ENCODE measurements at regions not wholly inside any gene's neighbourhood (a gene's known extent, or its start where the extent isn't known, plus 50 kb on each side); places are given as distances from the start of the nearest gene placed in this dataset.

GRCh38 chr20:39640147-39640546 lies 678.0 kb downstream of the DHX35 start:
- Histone ChIP-seq H3K27ac (replicated peaks) (no peak overlapping the region), H3K27me3 (ENCODE audit: insufficient read depth, poor library complexity, severe bottlenecking) (no peaks in the 10 kb centered on the region), H3K4me3 (replicated peaks; ENCODE audit: insufficient read depth, low read length) (no peak overlapping the region)
- no peak for DNase-seq (ENCODE audit: low read depth in 1 of 2, low spot score in 1 of 2)
- TF ChIP-seq GABPA (IDR thresholded peaks at IDR 0.05; ENCODE audit: low read depth) = no peak
- TF ChIP-seq REST (IDR thresholded peaks at IDR 0.05; ENCODE audit: insufficient replicate concordance, low read depth) = no peak
- TF ChIP-seq POLR2AphosphoS5 (IDR thresholded peaks at IDR 0.05; ENCODE audit: low read depth) = no peak

DNA sequence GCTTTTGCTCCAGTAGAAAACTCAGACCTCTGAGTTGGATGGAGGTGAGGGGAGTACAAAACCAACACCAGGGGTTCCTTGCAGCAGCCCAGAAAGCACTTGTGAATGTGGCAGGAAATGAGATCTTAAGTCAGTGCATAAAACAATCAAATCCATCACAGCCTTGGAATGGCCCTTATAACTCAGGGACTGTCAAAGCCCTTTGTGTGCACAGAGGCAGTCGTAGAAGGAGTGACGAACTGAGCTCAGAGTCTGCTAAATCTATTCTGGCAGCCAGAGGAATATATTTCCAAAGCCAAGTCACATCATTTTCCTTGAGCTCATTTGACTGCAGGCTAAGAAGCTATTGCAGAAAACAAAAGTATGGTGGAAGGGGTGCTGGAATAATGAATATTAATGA lies 676.6 kb downstream of the DHX35 start:
- no peak overlapping the region for H3K27ac ChIP-seq (replicated peaks)
- H3K27me3 ChIP-seq (ENCODE audit: insufficient read depth, poor library complexity, severe bottlenecking) = no peaks in the 10 kb centered on the region
- no peak for TF ChIP-seq GABPA (IDR thresholded peaks at IDR 0.05; ENCODE audit: low read depth)
- DNase-seq (ENCODE audit: low read depth in 1 of 2, low spot score in 1 of 2) = no peak
- H3K4me3 ChIP-seq (replicated peaks; ENCODE audit: insufficient read depth, low read length) = no peak overlapping the region

GRCh38 chr20:39633689-39634088 lies 671.5 kb downstream of the DHX35 start:
- no peak overlapping the region for H3K4me3 ChIP-seq (replicated peaks; ENCODE audit: insufficient read depth, low read length)
- DNase-seq (ENCODE audit: low read depth in 1 of 2, low spot score in 1 of 2) = no peak
- TF ChIP-seq REST (IDR thresholded peaks at IDR 0.05; ENCODE audit: insufficient replicate concordance, low read depth) = no peak
- TF ChIP-seq SPI1 (IDR thresholded peaks at IDR 0.05; ENCODE audit: borderline replicate concordance, low read depth) = no peak
- TF ChIP-seq, protein P1, sequence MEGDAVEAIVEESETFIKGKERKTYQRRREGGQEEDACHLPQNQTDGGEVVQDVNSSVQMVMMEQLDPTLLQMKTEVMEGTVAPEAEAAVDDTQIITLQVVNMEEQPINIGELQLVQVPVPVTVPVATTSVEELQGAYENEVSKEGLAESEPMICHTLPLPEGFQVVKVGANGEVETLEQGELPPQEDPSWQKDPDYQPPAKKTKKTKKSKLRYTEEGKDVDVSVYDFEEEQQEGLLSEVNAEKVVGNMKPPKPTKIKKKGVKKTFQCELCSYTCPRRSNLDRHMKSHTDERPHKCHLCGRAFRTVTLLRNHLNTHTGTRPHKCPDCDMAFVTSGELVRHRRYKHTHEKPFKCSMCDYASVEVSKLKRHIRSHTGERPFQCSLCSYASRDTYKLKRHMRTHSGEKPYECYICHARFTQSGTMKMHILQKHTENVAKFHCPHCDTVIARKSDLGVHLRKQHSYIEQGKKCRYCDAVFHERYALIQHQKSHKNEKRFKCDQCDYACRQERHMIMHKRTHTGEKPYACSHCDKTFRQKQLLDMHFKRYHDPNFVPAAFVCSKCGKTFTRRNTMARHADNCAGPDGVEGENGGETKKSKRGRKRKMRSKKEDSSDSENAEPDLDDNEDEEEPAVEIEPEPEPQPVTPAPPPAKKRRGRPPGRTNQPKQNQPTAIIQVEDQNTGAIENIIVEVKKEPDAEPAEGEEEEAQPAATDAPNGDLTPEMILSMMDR (IDR thresholded peaks at IDR 0.05; ENCODE audit: insufficient read depth, low read length) = no peak
- no peak for TF ChIP-seq POLR2AphosphoS5 (IDR thresholded peaks at IDR 0.05; ENCODE audit: low read depth)
- TF ChIP-seq GABPA (IDR thresholded peaks at IDR 0.05; ENCODE audit: low read depth) = no peak

GRCh38 chr20:39632757-39633156 lies 670.6 kb downstream of the DHX35 start:
- TF ChIP-seq REST (IDR thresholded peaks at IDR 0.05; ENCODE audit: insufficient replicate concordance, low read depth) (no peak), GABPA (IDR thresholded peaks at IDR 0.05; ENCODE audit: low read depth) (no peak), POLR2AphosphoS5 (IDR thresholded peaks at IDR 0.05; ENCODE audit: low read depth) (no peak), SPI1 (IDR thresholded peaks at IDR 0.05; ENCODE audit: borderline replicate concordance, low read depth) (no peak)
- TF ChIP-seq, protein P1 (IDR thresholded peaks at IDR 0.05; ENCODE audit: insufficient read depth, low read length) = no peak
- no peaks in the 10 kb centered on the region for H3K27me3 ChIP-seq (ENCODE audit: insufficient read depth, poor library complexity, severe bottlenecking)

More at GRCh38 chr20:39633689-39634088, 671.5 kb downstream of the DHX35 start:
- H3K27me3 ChIP-seq (ENCODE audit: insufficient read depth, poor library complexity, severe bottlenecking) = no peaks in the 10 kb centered on the region
- no peak overlapping the region for H3K27ac ChIP-seq (replicated peaks)

More at GRCh38 chr20:39632757-39633156, 670.6 kb downstream of the DHX35 start:
- no peak for DNase-seq (ENCODE audit: low read depth in 1 of 2, low spot score in 1 of 2)
- Histone ChIP-seq H3K4me3 (replicated peaks; ENCODE audit: insufficient read depth, low read length) (no peak overlapping the region), H3K27ac (replicated peaks) (no peak overlapping the region)
